HuH-7 (cell line): ENCODE measurements at regions not wholly inside any gene's neighbourhood (a gene's known extent, or its start where the extent isn't known, plus 50 kb on each side); places are given as distances from the start of the nearest gene placed in this dataset.
"Not testable (repeated sequence)": the region's sequence is repeated elsewhere in the genome, so short reads cannot be mapped to it uniquely, and the experiment has no call there.

Experiments
- DNase-seq: peaks from one replicate; pipeline ENCODE4 v3.0.0; 2011; ENCODE audit warnings: low spot score

DNA sequence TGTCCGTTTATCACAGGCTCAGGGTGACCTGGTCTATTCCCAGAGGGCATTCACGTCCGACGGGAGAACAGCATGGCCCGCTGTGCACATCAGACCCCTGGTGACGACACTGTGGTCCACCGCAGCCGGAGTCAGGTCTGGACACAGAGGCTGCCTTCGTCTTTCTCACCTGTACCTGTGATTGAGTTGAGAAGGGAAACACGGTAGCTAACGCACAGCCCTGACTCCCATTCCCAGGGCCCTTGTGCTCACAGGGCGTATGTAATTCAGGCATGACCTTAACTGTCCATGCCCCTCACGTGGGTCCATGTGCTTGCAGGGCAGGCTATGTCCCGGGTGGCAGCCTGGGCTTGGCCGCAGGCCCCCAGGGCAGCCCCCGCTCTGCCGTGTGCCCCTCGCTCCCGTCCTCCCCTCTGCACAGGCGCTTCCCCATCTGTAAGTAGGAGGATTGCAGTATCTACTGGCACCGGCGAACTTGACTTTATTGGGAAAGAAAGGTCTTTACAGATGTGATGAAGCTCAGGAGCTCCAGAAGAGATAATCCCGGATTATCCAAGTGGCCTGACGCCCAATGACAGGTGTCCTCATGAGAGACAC, 221.3 kb upstream of the TCERG1L start:
- no peak for DNase-seq

- DNase-seq = no peak
Observed at GRCh38 chr10:131533846-131534526, 222.5 kb upstream of the TCERG1L start.

GRCh38 chr10:131534836-131535235, 223.3 kb upstream of the TCERG1L start:
- no peak for DNase-seq

DNA sequence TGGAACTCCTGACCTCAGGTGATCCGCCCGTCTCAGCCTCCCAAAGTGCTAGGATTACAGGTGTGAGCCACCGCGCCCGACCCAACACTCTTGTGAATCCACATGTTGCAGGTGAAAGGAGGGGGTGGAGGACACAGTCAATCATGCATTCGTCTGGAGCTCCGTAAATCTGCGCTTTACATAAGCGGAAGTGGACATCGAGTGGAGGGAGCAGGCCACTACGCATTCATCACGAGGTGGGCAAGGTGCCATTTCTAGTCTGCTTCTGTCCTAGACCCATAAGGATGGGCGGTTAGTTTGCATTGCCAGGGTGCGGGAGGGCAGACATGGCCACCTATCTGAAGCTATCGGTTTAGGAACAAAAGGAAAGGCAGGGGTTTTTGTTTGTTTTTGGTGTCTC, 225.2 kb upstream of the TCERG1L start:
- no peak for DNase-seq

- DNase-seq = no peak
Observed at GRCh38 chr10:131537281-131537680, 225.8 kb upstream of the TCERG1L start.

DNA sequence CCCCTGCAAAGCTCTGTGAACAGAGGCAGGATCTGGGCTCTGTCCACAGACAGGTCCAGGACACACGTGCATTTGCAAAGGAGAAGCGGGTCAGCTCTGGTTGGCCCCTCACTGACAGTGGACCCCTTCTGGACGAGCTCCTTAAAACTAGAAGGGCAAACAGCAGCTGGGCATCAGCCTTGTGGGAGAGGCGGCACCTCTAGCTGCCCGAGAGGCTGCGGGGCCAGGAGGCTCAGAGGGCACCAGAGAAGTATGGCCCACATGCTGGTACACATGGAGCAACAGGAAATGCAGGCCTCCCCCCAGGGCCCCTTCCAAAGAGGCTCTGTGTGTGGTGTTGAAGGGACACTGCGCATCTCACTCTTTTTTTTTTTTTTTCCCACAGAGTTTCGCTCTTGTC, 233.0 kb upstream of the TCERG1L start:
- DNase-seq = no peak

DNA sequence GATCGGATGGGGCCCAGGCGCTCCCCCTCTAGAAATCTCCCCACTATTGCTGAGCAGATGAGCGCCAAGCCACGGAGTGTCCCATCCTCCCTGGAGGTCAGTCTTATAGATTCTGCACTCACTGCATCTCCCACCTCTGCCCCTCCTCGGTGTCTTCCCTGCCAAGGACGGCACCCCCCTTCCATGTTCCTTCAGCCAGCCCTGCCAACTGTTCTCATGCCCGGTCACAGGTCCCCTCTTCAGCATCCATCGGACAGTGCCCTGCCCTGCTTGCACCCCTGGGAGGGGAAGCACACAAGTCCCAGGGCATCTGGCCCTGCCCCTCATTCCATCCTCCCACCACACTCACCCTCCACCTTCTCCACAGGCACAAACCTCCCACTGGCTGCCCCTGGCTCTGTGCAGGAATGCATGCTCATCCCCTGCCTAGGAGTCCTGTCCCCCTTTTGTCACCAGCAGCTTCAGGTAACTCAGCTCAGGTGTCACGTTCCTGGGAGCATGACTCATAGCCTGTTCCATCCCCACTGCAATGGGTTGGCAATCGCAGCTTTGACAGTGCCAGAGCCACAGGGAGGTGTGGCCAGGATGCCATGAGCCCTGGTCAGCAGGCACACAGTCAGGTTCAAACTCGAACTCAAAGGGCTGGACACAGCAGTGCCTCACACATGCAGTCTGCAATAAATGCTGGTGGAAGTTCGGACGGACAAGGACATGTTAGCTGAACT, 234.7 kb upstream of the TCERG1L start:
- no peak for DNase-seq

GRCh38 chr10:131547129-131547799, 235.7 kb upstream of the TCERG1L start:
- DNase-seq = no peak

DNA sequence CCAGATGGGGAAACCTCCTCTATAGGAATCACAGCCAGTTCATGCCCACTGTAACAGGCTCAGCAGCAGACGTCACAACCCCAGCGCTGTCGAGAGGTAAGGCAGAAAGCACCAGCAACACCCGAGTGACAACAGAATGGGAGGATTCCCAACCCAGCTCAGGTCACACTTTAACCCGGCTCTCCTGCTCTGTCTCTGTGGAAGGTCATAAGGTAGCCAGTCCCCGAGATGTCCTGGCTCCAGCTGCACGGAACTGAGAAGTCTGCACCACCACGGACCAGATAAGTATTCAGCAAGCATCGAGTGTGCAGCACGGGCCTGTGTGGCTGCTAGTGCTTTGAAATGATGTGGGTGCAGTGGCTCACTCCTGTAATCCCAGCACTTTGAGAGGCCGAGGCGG, 236.7 kb upstream of the TCERG1L start:
- no peak for DNase-seq

GRCh38 chr10:131549116-131549515, 237.6 kb upstream of the TCERG1L start:
- no peak for DNase-seq

GRCh38 chr10:131553121-131553520, 241.6 kb upstream of the TCERG1L start:
- DNase-seq = no peak

- no peak for DNase-seq
Observed at GRCh38 chr10:131553581-131553980, 242.1 kb upstream of the TCERG1L start.

GRCh38 chr10:131554821-131555220, 243.3 kb upstream of the TCERG1L start:
- no peak for DNase-seq

GRCh38 chr10:131555406-131555805, 243.9 kb upstream of the TCERG1L start:
- DNase-seq = no peak

GRCh38 chr10:131556061-131556896, 244.8 kb upstream of the TCERG1L start:
- DNase-seq = no peak

- no peak for DNase-seq
Observed at GRCh38 chr10:131556897-131557495, 245.5 kb upstream of the TCERG1L start.

DNA sequence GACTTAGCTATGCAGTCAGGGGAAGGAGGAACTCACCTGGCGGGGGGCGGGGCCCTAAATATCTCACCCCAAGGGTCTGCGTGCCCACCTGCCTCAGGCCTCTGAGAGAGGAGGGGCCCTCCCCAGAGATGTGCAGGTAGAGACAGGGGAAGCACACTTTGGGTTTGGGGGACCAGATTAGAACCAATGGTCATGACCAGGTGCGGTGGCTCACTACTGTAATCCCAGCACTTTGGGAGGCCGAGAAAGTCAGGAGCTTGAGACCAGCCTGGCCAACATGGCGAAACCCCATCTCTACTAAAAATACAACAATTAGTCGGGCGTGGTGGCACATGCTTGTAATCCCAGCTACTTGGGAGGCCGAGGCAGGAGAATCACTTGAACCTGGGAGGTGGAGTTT, 246.4 kb upstream of the TCERG1L start:
- not testable (repeated sequence) for DNase-seq

DNA sequence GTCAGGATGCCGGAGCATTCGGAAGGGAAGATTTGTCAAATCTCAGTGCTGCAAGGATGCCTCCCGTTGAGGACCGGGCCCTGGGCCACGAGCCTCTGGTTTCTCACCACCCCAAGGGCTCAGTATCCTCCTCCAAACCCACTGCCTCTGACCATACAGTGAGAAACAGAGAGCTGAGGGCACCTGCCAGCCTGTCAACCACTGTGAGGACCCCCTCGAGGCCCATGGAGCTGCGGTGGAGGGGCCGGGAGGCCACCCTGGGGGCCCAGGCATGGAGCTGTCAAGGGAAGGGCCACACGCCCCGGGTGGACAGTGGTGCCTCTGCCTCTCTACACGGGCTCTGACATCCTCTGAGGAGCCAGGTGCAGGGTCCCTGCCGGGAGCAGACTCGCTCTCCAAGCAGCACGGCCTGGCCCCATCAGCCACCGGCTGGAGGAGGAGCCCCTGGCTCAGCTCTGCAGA, 248.0 kb upstream of the TCERG1L start:
- no peak for DNase-seq

DNA sequence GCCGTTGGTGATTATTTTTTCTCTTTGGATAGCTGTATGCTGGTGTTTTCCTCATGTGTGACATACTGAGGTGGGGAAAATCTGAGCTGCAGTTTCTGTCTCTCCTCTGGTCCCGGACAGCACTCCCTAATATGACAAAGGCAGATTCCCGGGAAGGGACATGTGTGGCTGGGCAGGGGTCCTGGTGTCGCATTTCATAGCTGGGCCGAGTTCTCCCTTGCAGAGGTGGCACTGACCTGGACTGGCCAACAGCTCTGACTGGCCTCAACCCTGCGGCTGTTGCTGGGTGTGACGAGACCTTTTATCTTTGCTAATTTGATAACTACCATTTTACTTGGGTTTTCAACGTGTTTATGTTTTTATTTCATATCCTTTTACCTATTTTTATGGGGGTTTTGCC, 248.6 kb upstream of the TCERG1L start:
- no peak for DNase-seq

- DNase-seq = no peak
Observed at GRCh38 chr10:131560706-131561355, 249.3 kb upstream of the TCERG1L start.

GRCh38 chr10:131561897-131562296, 250.4 kb upstream of the TCERG1L start:
- DNase-seq = no peak
